ENCODE measurements at regions not wholly inside any gene's neighbourhood (a gene's known extent, or its start where the extent isn't known, plus 50 kb on each side); places are given as distances from the start of the nearest gene placed in this dataset.

- no peak for TF ChIP-seq TEAD4 (IDR thresholded peaks at IDR 0.05)
- TF ChIP-seq TCF12 (IDR thresholded peaks at IDR 0.05; ENCODE audit: low read depth), result no peak
- no peak for TF ChIP-seq EP300 (IDR thresholded peaks at IDR 0.05; ENCODE audit: borderline replicate concordance)
- no peak for TF ChIP-seq USF1 (IDR thresholded peaks at IDR 0.05)
- TF ChIP-seq RAD21 (IDR thresholded peaks at IDR 0.05; ENCODE audit: low read depth), result no peak
- TF ChIP-seq CEBPB (IDR thresholded peaks at IDR 0.05), result no peak
- TF ChIP-seq ZBTB7A (IDR thresholded peaks at IDR 0.05; ENCODE audit: low read depth), result no peak
- no peak for TF ChIP-seq CREB1 (IDR thresholded peaks at IDR 0.05; ENCODE audit: low read depth)
- no peak for TF ChIP-seq TAF1 (IDR thresholded peaks at IDR 0.05; ENCODE audit: low read depth)
- TF ChIP-seq, protein P1, sequence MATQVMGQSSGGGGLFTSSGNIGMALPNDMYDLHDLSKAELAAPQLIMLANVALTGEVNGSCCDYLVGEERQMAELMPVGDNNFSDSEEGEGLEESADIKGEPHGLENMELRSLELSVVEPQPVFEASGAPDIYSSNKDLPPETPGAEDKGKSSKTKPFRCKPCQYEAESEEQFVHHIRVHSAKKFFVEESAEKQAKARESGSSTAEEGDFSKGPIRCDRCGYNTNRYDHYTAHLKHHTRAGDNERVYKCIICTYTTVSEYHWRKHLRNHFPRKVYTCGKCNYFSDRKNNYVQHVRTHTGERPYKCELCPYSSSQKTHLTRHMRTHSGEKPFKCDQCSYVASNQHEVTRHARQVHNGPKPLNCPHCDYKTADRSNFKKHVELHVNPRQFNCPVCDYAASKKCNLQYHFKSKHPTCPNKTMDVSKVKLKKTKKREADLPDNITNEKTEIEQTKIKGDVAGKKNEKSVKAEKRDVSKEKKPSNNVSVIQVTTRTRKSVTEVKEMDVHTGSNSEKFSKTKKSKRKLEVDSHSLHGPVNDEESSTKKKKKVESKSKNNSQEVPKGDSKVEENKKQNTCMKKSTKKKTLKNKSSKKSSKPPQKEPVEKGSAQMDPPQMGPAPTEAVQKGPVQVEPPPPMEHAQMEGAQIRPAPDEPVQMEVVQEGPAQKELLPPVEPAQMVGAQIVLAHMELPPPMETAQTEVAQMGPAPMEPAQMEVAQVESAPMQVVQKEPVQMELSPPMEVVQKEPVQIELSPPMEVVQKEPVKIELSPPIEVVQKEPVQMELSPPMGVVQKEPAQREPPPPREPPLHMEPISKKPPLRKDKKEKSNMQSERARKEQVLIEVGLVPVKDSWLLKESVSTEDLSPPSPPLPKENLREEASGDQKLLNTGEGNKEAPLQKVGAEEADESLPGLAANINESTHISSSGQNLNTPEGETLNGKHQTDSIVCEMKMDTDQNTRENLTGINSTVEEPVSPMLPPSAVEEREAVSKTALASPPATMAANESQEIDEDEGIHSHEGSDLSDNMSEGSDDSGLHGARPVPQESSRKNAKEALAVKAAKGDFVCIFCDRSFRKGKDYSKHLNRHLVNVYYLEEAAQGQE (IDR thresholded peaks at IDR 0.05; ENCODE audit: low read depth), result no peak
- TF ChIP-seq FOXM1 (IDR thresholded peaks at IDR 0.05; ENCODE audit: borderline replicate concordance, low read depth), result no peak
- TF ChIP-seq, protein P2, sequence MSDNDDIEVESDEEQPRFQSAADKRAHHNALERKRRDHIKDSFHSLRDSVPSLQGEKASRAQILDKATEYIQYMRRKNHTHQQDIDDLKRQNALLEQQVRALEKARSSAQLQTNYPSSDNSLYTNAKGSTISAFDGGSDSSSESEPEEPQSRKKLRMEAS (IDR thresholded peaks at IDR 0.05), result no peak
- no peak for TF ChIP-seq YY1 (IDR thresholded peaks at IDR 0.05; ENCODE audit: low read depth)
- TF ChIP-seq EGR1 (IDR thresholded peaks at IDR 0.05), result no peak
- no peak for TF ChIP-seq NFIC (IDR thresholded peaks at IDR 0.05)
Observed at GRCh38 chr4:156559346-156559745, 412.3 kb downstream of the PDGFC start.

- no peak for TF ChIP-seq ZBTB7A (IDR thresholded peaks at IDR 0.05; ENCODE audit: low read depth)
- no peak for TF ChIP-seq USF1 (IDR thresholded peaks at IDR 0.05)
- TF ChIP-seq CEBPB (IDR thresholded peaks at IDR 0.05), result no peak
Observed at GRCh38 chr4:156558373-156559025, 413.1 kb downstream of the PDGFC start.

DNA sequence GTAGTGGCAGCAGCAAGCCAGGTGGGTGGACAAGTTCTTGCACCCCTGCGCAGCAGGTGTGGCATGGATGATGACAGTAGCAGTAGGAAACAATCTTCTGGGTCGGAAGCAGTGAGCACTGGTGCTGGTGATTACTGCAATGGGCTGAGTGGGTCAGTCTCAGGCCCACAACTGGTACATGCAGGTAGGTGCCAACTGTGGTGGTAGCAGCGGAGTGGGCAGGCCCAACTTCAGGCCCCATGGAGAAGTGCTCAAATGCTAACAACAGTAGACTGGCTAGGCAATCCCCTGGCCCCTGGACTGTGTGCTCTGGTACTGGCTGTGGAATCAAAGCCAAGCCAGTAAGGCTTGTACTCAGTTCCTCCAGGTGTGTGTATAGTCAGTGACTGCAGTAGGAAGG lies 413.7 kb downstream of the PDGFC start:
- TF ChIP-seq RAD21 (IDR thresholded peaks at IDR 0.05; ENCODE audit: low read depth), result no peak
- no peak for TF ChIP-seq TAF1 (IDR thresholded peaks at IDR 0.05; ENCODE audit: low read depth)
- no peak for TF ChIP-seq USF1 (IDR thresholded peaks at IDR 0.05)
- TF ChIP-seq, protein P1 (IDR thresholded peaks at IDR 0.05; ENCODE audit: low read depth), result no peak
- no peak for TF ChIP-seq TEAD4 (IDR thresholded peaks at IDR 0.05)
- no peak for TF ChIP-seq EP300 (IDR thresholded peaks at IDR 0.05; ENCODE audit: borderline replicate concordance)
- TF ChIP-seq CREB1 (IDR thresholded peaks at IDR 0.05; ENCODE audit: low read depth), result no peak
- TF ChIP-seq FOXM1 (IDR thresholded peaks at IDR 0.05; ENCODE audit: borderline replicate concordance, low read depth), result no peak
- TF ChIP-seq NFIC (IDR thresholded peaks at IDR 0.05), result no peak
- TF ChIP-seq EGR1 (IDR thresholded peaks at IDR 0.05), result no peak

DNA sequence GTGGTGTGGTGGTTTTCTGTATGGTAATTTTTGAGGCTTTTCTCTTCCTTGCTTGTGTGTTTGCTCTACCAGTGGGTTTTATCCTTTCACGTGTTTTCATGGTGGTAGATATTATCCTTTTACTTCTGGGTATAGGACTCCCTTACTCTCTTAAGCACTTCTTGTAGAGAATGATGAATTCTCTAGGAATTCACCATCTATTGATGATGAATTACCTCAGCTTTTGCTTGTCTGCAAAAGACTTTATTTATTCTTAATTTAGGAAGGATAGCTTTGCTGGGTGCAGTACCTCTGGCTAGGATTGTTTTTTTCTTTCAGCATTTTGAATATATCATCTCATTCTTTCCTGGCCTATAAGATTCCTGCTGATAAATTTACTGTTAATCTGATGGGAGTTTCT lies 415.3 kb downstream of the PDGFC start:
- TF ChIP-seq EP300 (IDR thresholded peaks at IDR 0.05; ENCODE audit: borderline replicate concordance), result no peak
- TF ChIP-seq USF1 (IDR thresholded peaks at IDR 0.05), result no peak
- no peak for TF ChIP-seq RAD21 (IDR thresholded peaks at IDR 0.05; ENCODE audit: low read depth)
- no peak for TF ChIP-seq ZBTB7A (IDR thresholded peaks at IDR 0.05; ENCODE audit: low read depth)
- no peak for TF ChIP-seq CREB1 (IDR thresholded peaks at IDR 0.05; ENCODE audit: low read depth)
- no peak for TF ChIP-seq TCF12 (IDR thresholded peaks at IDR 0.05; ENCODE audit: low read depth)
- TF ChIP-seq FOXM1 (IDR thresholded peaks at IDR 0.05; ENCODE audit: borderline replicate concordance, low read depth), result no peak
- TF ChIP-seq NFIC (IDR thresholded peaks at IDR 0.05), result no peak
- TF ChIP-seq YY1 (IDR thresholded peaks at IDR 0.05; ENCODE audit: low read depth), result no peak
- TF ChIP-seq, protein P2 (IDR thresholded peaks at IDR 0.05), result no peak
- no peak for TF ChIP-seq TAF1 (IDR thresholded peaks at IDR 0.05; ENCODE audit: low read depth)
- TF ChIP-seq, protein P1 (IDR thresholded peaks at IDR 0.05; ENCODE audit: low read depth), result no peak
- no peak for TF ChIP-seq EGR1 (IDR thresholded peaks at IDR 0.05)
- TF ChIP-seq TEAD4 (IDR thresholded peaks at IDR 0.05), result no peak

Data from Ishikawa (cell line).